K562 (cell line): ENCODE measurements at regions not wholly inside any gene's neighbourhood (a gene's known extent, or its start where the extent isn't known, plus 50 kb on each side); places are given as distances from the start of the nearest gene placed in this dataset.

ENCODE experiments used
- ATAC-seq: fragments of 200-7000 bp; cut with Tn5 transposase; 3 replicates; pipeline ENCODE4 v1.9.1; 2020; ENCODE audit warnings: moderate library complexity
- BruUV-seq: library from RNA; stranded (reverse); fragments of 400-500 nt; replicated peaks from 2 replicates; lab custom pipeline; 2021; lab: Mats Ljungman, UMichigan
- CTCF ChIA-PET: fragments of 300-600 bp; formaldehyde crosslinking; extraction: SDS; loops from one replicate; lab custom pipeline; 2021; ENCODE audit warnings: low intra/inter-chr PET ratio; lab: Yijun Ruan, JAX
- POLR2A ChIA-PET: fragments of 300-600, 350-650 bp; sonication (Branson Sonifier 250); formaldehyde crosslinking; extraction: SDS; loops from one replicate; lab custom pipeline; 2021; ENCODE audit warnings: antibody characterized with exemption, inconsistent platforms; lab: Yijun Ruan, JAX
- DNase-seq, 4 experiments: peaks; one replicate each; pipeline versions ENCODE4 v3.0.0 to v3.0.0-alpha.2; 2011 to 2018; ENCODE audit warnings: low spot score in 3 of 4, mixed read lengths in 3 of 4; ENCODE audit errors: extremely low read depth in 1 of 4
- FAIRE-seq: peaks from 2 replicates; lab custom pipeline; 2011; peaks lifted over from hg19 to GRCh38; lab: Jason Lieb, UNC
- H2AFZ ChIP-seq: 2 replicates; pipeline ENCODE4 v1.6.0; 2011; ENCODE audit warnings: low read depth, low read length, control low read depth, inconsistent platforms
- H3K27ac ChIP-seq: fragments of 200-600 bp; 3 replicates; pipeline ENCODE4 v1.8.0; 2011; ENCODE audit warnings: low read depth, mild to moderate bottlenecking, control low read depth, inconsistent platforms, low read length, moderate library complexity, mixed read lengths; ENCODE audit errors: extremely low read depth
- H3K27me3 ChIP-seq, 2 experiments: fragments of 300-600 bp in 1 of 2; 2 replicates in 1 of 2; 3 replicates in 1 of 2; pipeline versions ENCODE4 v1.6.0 to v1.8.0; 2011; ENCODE audit warnings: inconsistent platforms in 2 of 2, low read length in 2 of 2, mild to moderate bottlenecking in 1 of 2, mixed read lengths in 1 of 2, moderate library complexity in 1 of 2; ENCODE audit not compliant: control insufficient read depth in 2 of 2, insufficient read depth in 2 of 2
- H3K36me3 ChIP-seq: fragments of 300-600 bp; 3 replicates; pipeline ENCODE4 v1.8.0; 2011; ENCODE audit warnings: mild to moderate bottlenecking, low read length, inconsistent platforms; ENCODE audit not compliant: control insufficient read depth, insufficient read depth
- H3K4me1 ChIP-seq, 2 experiments: fragments of 200-600 bp in 1 of 2; replicated peaks in 1 of 2; 2 replicates in 1 of 2; 3 replicates in 1 of 2; pipeline versions ENCODE4 v1.5.1 to v1.8.0; 2011; ENCODE audit warnings: inconsistent platforms in 2 of 2, low read length in 2 of 2, mild to moderate bottlenecking in 1 of 2, mixed read lengths in 1 of 2, moderate library complexity in 1 of 2; ENCODE audit not compliant: control insufficient read depth in 2 of 2, insufficient read depth in 2 of 2
- H3K4me2 ChIP-seq: 2 replicates; pipeline ENCODE4 v1.6.1; 2011; ENCODE audit warnings: low read length, control low read depth, inconsistent platforms, mixed read lengths; ENCODE audit not compliant: insufficient read depth
- H3K4me3 ChIP-seq: fragments of 200-600 bp; sonication (generic), shearing (Covaris generic); 2 replicates; pipeline ENCODE4 v1.5.1; 2016; ENCODE audit warnings: control low read depth, inconsistent platforms
- H3K79me2 ChIP-seq: fragments of 200-600 bp; 3 replicates; pipeline ENCODE4 v1.8.0; 2011; ENCODE audit warnings: low read length, inconsistent platforms; ENCODE audit not compliant: control insufficient read depth, insufficient read depth
- H3K9ac ChIP-seq, 2 experiments: 2 replicates each; pipeline versions ENCODE4 v1.6.0 to v1.6.1; 2011; ENCODE audit warnings: low read depth in 2 of 2, low read length in 2 of 2, control low read depth in 1 of 2, inconsistent platforms in 1 of 2, mild to moderate bottlenecking in 1 of 2, mixed read lengths in 1 of 2; ENCODE audit not compliant: insufficient read depth in 1 of 2
- H3K9me1 ChIP-seq: one replicate; pipeline ENCODE4 v1.6.0; 2011; ENCODE audit warnings: inconsistent platforms, mild to moderate bottlenecking, low read length, moderate library complexity; ENCODE audit not compliant: control insufficient read depth, insufficient read depth
- H3K9me3 ChIP-seq: replicated peaks from 2 replicates; pipeline ENCODE4 v1.5.1; 2011; ENCODE audit warnings: low read depth, low read length, inconsistent platforms; ENCODE audit not compliant: control insufficient read depth, insufficient read depth
- H4K20me1 ChIP-seq: replicated peaks from 2 replicates; pipeline ENCODE4 v1.6.1; 2011; ENCODE audit warnings: low read length, inconsistent platforms, mixed read lengths; ENCODE audit not compliant: control insufficient read depth, insufficient read depth
- ARID1B ChIP-seq: fragments of 450-650 bp; IDR thresholded peaks from 2 replicates; pipeline ENCODE4 v1.6.1; 2016; ENCODE audit warnings: antibody characterized with exemption, mild to moderate bottlenecking, inconsistent platforms
- ASH1L ChIP-seq: fragments of 450-650 bp; IDR thresholded peaks from 2 replicates; pipeline ENCODE4 v1.6.1; 2018; ENCODE audit warnings: borderline replicate concordance, mild to moderate bottlenecking, low read depth; ENCODE audit not compliant: partially characterized antibody
- FOXJ2 ChIP-seq: fragments of 200-800 bp; sonication (Bioruptor generic); IDR thresholded peaks from 2 replicates; pipeline ENCODE4 v1.6.1; 2016; ENCODE audit warnings: missing genetic modification characterization, missing compliant biosample characterization
- GTF2F1 ChIP-seq: IDR thresholded peaks from 2 replicates; pipeline ENCODE4 v1.6.1; 2011; ENCODE audit warnings: low read depth, low read length, improper control_type of control experiment
- ILK ChIP-seq: fragments of 450-650 bp; IDR thresholded peaks from 2 replicates; pipeline ENCODE4 v1.6.1; 2016; ENCODE audit warnings: missing genetic modification characterization, low read depth, mild to moderate bottlenecking, missing compliant biosample characterization, moderate library complexity, borderline replicate concordance
- JUNB ChIP-seq: fragments of 450-650 bp; formaldehyde crosslinking; conservative IDR thresholded peaks from 2 replicates; pipeline ENCODE4 v1.4.0; 2020; ENCODE audit warnings: mild to moderate bottlenecking
- KLF1 ChIP-seq: fragments of 450-650 bp; IDR thresholded peaks from 2 replicates; pipeline ENCODE4 v1.6.1; 2016; ENCODE audit warnings: missing genetic modification characterization, missing compliant biosample characterization
- POU5F1 ChIP-seq: fragments of 150-350 bp; IDR thresholded peaks from 2 replicates; pipeline ENCODE4 v1.6.1; 2014; ENCODE audit warnings: borderline replicate concordance, low read length, low read depth, mild to moderate bottlenecking; ENCODE audit not compliant: partially characterized antibody
- PTTG1 ChIP-seq: fragments of 450-650 bp; IDR thresholded peaks from 2 replicates; pipeline ENCODE4 v1.6.1; 2016; ENCODE audit warnings: low read depth, mild to moderate bottlenecking, missing genetic modification characterization, missing compliant biosample characterization
- SP1 ChIP-seq: sonication (generic); formaldehyde crosslinking; IDR thresholded peaks from 2 replicates; pipeline ENCODE4 v1.8.1; 2022; ENCODE audit warnings: mild to moderate bottlenecking, missing genetic modification reagents
- YBX1 ChIP-seq: fragments of 450-650 bp; IDR thresholded peaks from 2 replicates; pipeline ENCODE4 v1.7.1; 2016; ENCODE audit warnings: mild to moderate bottlenecking
- ZNF12 ChIP-seq: sonication (generic); formaldehyde crosslinking; IDR thresholded peaks from 2 replicates; pipeline ENCODE4 v1.4.0; 2020; ENCODE audit warnings: mild to moderate bottlenecking, missing genetic modification reagents
- ZNF165 ChIP-seq: fragments of 250-450 bp; sonication (Bioruptor Pico); IDR thresholded peaks from 2 replicates; pipeline ENCODE4 v1.4.0; 2020; ENCODE audit warnings: borderline replicate concordance
- ZNF217 ChIP-seq: sonication (generic); formaldehyde crosslinking; IDR thresholded peaks from 2 replicates; pipeline ENCODE4 v1.8.0; 2022; ENCODE audit warnings: mild to moderate bottlenecking, missing genetic modification reagents
- ZNF395 ChIP-seq: fragments of 200-800 bp; sonication (Bioruptor generic); IDR thresholded peaks from 2 replicates; pipeline ENCODE4 v1.6.1; 2017; ENCODE audit warnings: missing genetic modification characterization, missing compliant biosample characterization
- ZNF830 ChIP-seq: fragments of 250-450 bp; sonication (Bioruptor Pico); IDR thresholded peaks from 2 replicates; pipeline ENCODE4 v1.5.0; 2021; ENCODE audit warnings: mild to moderate bottlenecking
- WGBS: fragments of 100-300 bp; shearing (Covaris generic); methylation state at CpG from one replicate; pipeline ENCODE4 v1.1.6; 2016; ENCODE audit warnings: low coverage, mixed read lengths; ENCODE audit not compliant: insufficient coverage; ENCODE audit errors: missing lambda C conversion rate; 5-methylcytosine and 5-hydroxymethylcytosine counted together
- in situ Hi-C: fragments of 300-500 bp; cut with MboI; formaldehyde crosslinking; loops from 4 replicates; pipeline ENCODE4 v1.15.0; 2018; ENCODE audit warnings: inconsistent platforms, mixed read lengths
- intact Hi-C: fragments of 100-400 bp; cut with micrococcal nuclease; formaldehyde crosslinking; loops from 2 replicates; pipeline ENCODE4 v1.14.2; 2022

GRCh38 chr4:125445525-125445924 lies 130.8 kb downstream of the FAT4 start:
- no peaks in the 10 kb centered on the region for H3K79me2 ChIP-seq
- H3K9ac ChIP-seq = no peak overlapping the region
- no peaks in the 10 kb centered on the region for H4K20me1 ChIP-seq
- FAIRE-seq (no peak), ATAC-seq (no peak), DNase-seq (no peak)
- WGBS = 0% methylated on average over 1 of the region's 1 CpG
- no peak for TF ChIP-seq ILK (tag)
- no peak for TF ChIP-seq POU5F1
- no peak for TF ChIP-seq JUNB (CRISPR knock-in tag)
- no peak for TF ChIP-seq ZNF395 (CRISPR knock-in tag)
- TF ChIP-seq FOXJ2 (tag) = no peak
- no peak for TF ChIP-seq PTTG1 (tag)
- TF ChIP-seq ZNF830 (CRISPR knock-in tag) = no peak
- TF ChIP-seq ZNF165 (CRISPR knock-in tag) = no peak
- TF ChIP-seq GTF2F1 = no peak
- no peak for TF ChIP-seq ASH1L
- TF ChIP-seq ZNF12 (CRISPR knock-in tag) = no peak
- TF ChIP-seq KLF1 (tag) = no peak
- no peak for TF ChIP-seq ZNF217 (CRISPR knock-in tag)
- no peak for TF ChIP-seq ARID1B
- TF ChIP-seq YBX1 = no peak
- TF ChIP-seq SP1 (CRISPR knock-in tag) = no peak
- H3K36me3 ChIP-seq = no peaks in the 10 kb centered on the region
- H3K4me1 ChIP-seq = no peaks in the 10 kb centered on the region
- CTCF ChIA-PET = no interaction called here
- POLR2A ChIA-PET = no interaction called here
- H3K4me2 ChIP-seq = no peak overlapping the region
- no TSS peak for BruUV-seq
- H3K4me3 ChIP-seq = no peak overlapping the region
- no peak overlapping the region for H3K27ac ChIP-seq
- H3K9me3 ChIP-seq = no peaks in the 10 kb centered on the region
- intact Hi-C loops (no loop called here), in situ Hi-C loops (no loop called here)
- H3K9me1 ChIP-seq = no peaks in the 10 kb centered on the region
- no peak overlapping the region for H2AFZ ChIP-seq
- no peaks in the 10 kb centered on the region for H3K27me3 ChIP-seq
